ENCODE measurements at regions not wholly inside any gene's neighbourhood (a gene's known extent, or its start where the extent isn't known, plus 50 kb on each side); places are given as distances from the start of the nearest gene placed in this dataset.

DNA sequence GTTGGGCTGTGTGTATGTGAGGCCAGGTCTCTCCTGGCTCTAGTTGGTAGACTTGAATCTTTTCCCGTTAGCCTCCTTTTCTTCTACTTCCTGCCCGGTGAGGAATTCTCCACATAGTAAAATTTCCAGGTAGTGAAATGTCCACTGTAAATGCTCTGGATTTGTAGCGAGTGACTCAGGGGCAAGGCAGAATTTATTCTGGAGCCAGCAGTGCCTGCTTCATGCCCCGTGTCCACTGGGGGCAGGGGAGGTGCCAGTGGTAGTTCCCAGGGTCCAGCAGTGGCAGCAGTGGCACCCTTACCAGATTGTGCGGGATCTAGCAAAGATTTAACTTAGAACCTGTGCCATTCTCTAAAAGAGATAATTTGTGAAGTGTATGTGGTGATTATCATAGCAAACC, 74.5 kb upstream of the USP24 start:
- intact Hi-C loops (cut with DNase I) = loop anchor here (10.0 kb wide), 1 partner anchor 1295 kb away; no protein-coding TSS in a partner anchor
- no peaks in the 10 kb centered on the region for H3K9me3 ChIP-seq
- TF ChIP-seq POLR2A (IDR thresholded peaks at IDR 0.05) = no peak
- TF ChIP-seq, protein P1, sequence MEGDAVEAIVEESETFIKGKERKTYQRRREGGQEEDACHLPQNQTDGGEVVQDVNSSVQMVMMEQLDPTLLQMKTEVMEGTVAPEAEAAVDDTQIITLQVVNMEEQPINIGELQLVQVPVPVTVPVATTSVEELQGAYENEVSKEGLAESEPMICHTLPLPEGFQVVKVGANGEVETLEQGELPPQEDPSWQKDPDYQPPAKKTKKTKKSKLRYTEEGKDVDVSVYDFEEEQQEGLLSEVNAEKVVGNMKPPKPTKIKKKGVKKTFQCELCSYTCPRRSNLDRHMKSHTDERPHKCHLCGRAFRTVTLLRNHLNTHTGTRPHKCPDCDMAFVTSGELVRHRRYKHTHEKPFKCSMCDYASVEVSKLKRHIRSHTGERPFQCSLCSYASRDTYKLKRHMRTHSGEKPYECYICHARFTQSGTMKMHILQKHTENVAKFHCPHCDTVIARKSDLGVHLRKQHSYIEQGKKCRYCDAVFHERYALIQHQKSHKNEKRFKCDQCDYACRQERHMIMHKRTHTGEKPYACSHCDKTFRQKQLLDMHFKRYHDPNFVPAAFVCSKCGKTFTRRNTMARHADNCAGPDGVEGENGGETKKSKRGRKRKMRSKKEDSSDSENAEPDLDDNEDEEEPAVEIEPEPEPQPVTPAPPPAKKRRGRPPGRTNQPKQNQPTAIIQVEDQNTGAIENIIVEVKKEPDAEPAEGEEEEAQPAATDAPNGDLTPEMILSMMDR (IDR thresholded peaks at IDR 0.05) = no peak
- H3K36me3 ChIP-seq (replicated peaks in 1 of 2; ENCODE audit: insufficient read depth in 1 of 2, low read depth in 2 of 2) = no peaks in the 10 kb centered on the region
- H3K27me3 ChIP-seq = no peaks in the 10 kb centered on the region
- H3K27ac ChIP-seq = no peak overlapping the region
- no peak overlapping the region for H3K4me3 ChIP-seq
- no peak for DNase-seq
- 77 to 84% methylated on average over 5 of the region's 5 CpGs for WGBS, 2 donors
- H3K4me1 ChIP-seq = no peaks in the 10 kb centered on the region
- ATAC-seq = no peak

DNA sequence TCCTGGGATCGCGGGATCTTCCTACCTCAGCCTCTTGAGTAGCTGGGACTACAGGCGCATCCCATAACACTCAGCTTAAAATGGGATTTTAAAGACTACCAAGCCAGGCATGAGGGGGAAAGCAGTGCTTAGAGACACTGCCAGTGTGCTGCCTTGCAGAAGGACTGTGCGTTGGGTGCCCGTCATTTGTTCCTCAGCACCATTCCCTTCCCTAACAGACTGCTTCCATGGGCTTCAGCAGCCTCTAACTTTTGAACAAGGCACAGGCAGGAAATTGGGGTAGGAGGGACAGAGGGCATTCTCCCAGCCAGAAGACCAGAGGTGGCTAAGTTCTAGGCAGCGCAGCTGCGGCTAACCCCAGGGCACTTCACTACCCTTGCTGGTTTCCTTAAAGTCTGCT, 73.9 kb upstream of the USP24 start:
- H3K4me1 ChIP-seq = no peaks in the 10 kb centered on the region
- no peaks in the 10 kb centered on the region for H3K9me3 ChIP-seq
- ATAC-seq (no peak), DNase-seq (no peak)
- H3K4me3 ChIP-seq = no peak overlapping the region
- WGBS, 2 donors = 88 to 94% methylated on average over 7 of the region's 7 CpGs
- H3K36me3 ChIP-seq (replicated peaks in 1 of 2; ENCODE audit: insufficient read depth in 1 of 2, low read depth in 2 of 2) = no peaks in the 10 kb centered on the region
- intact Hi-C loops (cut with DNase I) = loop anchor here (10.0 kb wide), 1 partner anchor 1296 kb away; no protein-coding TSS in a partner anchor
- no peaks in the 10 kb centered on the region for H3K27me3 ChIP-seq
- H3K27ac ChIP-seq = no peak overlapping the region
- TF ChIP-seq POLR2A (IDR thresholded peaks at IDR 0.05) = no peak
- TF ChIP-seq, protein P1 (IDR thresholded peaks at IDR 0.05) = no peak

DNA sequence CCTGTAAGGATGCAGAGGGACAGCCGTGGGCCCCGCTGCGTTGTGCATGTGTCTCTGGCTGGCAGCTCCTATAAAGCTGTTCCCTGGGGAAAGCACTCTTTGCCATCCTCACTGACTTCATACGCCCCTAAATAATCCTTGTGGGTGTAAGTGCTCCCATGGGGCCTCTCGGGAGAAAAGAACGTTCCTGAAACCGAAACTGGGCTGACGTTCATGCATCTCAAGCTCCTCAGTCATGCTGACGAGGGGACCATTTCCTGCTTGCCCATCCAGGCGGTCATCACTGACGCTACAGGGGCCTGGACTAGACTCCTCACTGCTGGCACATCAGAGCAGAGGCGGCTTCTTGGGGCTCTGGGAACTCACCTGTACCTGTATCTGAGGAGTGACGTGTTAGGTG, 73.1 kb upstream of the USP24 start:
- Histone ChIP-seq H3K9me3 (no peaks in the 10 kb centered on the region), H3K4me1 (no peaks in the 10 kb centered on the region), H3K27ac (no peak overlapping the region), H3K36me3 (replicated peaks in 1 of 2; ENCODE audit: insufficient read depth in 1 of 2, low read depth in 2 of 2) (no peaks in the 10 kb centered on the region), H3K4me3 (no peak overlapping the region), H3K27me3 (no peaks in the 10 kb centered on the region)
- 68 to 77% methylated on average over 13 of the region's 13 CpGs for WGBS, 2 donors
- DNase-seq (no peak), ATAC-seq (no peak)
- no peak for TF ChIP-seq POLR2A (IDR thresholded peaks at IDR 0.05)
- TF ChIP-seq, protein P1 (IDR thresholded peaks at IDR 0.05) = no peak
- intact Hi-C loops (cut with DNase I) = loop anchor here (10.0 kb wide), 1 partner anchor 1297 kb away; no protein-coding TSS in a partner anchor

DNA sequence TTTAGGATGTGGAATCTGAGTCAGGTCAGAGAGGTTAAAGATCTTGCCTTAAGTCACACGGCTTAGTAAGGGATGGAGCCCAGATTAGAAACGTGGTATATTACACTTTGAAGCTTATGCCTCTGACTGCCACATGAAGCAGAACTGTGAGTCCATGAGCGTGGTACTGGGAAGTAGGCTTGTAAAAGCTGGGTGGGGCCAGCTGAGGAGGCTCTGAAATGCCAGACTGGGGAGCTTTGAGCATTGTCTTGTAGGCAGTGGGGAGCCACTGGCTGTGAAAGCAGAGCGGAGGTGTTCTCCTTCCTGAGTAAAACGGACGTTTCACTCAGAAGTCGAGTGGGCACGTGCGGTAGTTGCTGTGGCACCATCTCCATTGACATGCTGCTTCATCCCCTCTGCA, 72.6 kb upstream of the USP24 start:
- Histone ChIP-seq H3K9me3 (no peaks in the 10 kb centered on the region), H3K36me3 (replicated peaks in 1 of 2; ENCODE audit: insufficient read depth in 1 of 2, low read depth in 2 of 2) (no peaks in the 10 kb centered on the region), H3K4me3 (no peak overlapping the region), H3K27me3 (no peaks in the 10 kb centered on the region), H3K4me1 (no peaks in the 10 kb centered on the region), H3K27ac (no peak overlapping the region)
- ATAC-seq (no peak), DNase-seq (no peak)
- 65 to 67% methylated on average over 8 to 9 of the region's 9 CpGs for WGBS, 2 donors
- TF ChIP-seq POLR2A (IDR thresholded peaks at IDR 0.05) = no peak
- TF ChIP-seq, protein P1 (IDR thresholded peaks at IDR 0.05) = no peak
- intact Hi-C loops (cut with DNase I) = loop anchor here (10.0 kb wide), 1 partner anchor 1297 kb away; no protein-coding TSS in a partner anchor

DNA sequence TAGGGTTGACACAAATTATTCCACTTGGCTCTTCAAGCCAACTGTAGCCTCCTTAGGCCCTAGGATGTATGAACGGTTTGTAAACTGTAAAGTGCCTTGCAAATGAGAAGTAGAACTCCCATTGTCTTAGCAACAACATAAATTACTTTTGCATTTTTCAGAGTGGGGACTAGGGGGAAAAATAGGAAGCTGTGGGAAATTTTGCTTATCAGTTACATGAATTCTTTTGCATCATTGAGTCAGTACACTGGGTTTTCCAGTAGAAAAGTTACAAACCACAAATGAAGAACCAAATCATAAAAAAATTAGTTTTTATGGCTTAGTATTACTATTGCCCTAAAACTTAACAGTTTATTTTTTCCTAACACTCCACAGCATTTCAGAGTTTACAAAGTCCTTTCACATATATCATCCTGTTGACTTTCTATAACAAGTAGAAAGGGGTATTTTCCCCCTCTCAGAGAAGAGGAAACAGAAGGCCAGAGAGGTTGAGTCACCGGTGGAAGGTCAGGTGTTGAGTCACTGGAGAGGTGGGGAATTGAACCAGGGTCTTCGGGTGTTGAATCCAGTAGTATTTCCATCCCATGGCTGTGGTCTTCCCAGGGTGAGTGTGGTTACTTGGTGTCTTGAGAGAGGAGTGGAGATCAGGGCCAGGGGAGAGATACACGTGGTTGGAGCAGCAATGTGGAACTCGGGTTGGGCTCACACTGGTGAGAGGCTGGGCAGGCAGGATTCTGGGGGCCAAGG, 71.9 kb upstream of the USP24 start:
- Histone ChIP-seq H3K9me3 (no peaks in the 10 kb centered on the region), H3K36me3 (replicated peaks in 1 of 2; ENCODE audit: insufficient read depth in 1 of 2, low read depth in 2 of 2) (no peaks in the 10 kb centered on the region), H3K27ac (no peak overlapping the region), H3K27me3 (no peaks in the 10 kb centered on the region), H3K4me3 (no peak overlapping the region), H3K4me1 (no peaks in the 10 kb centered on the region)
- intact Hi-C loops (cut with DNase I) = loop anchor here (10.0 kb wide), 1 partner anchor 1298 kb away; no protein-coding TSS in a partner anchor
- TF ChIP-seq, protein P1 (IDR thresholded peaks at IDR 0.05) = no peak
- TF ChIP-seq POLR2A (IDR thresholded peaks at IDR 0.05) = no peak
- ATAC-seq (no peak), DNase-seq (no peak)
- WGBS, 2 donors = 55 to 65% methylated on average over 5 of the region's 5 CpGs
